Right hindlimb (tissue), 1 donor: ENCODE measurements at regions not wholly inside any gene's neighbourhood (a gene's known extent, or its start where the extent isn't known, plus 50 kb on each side); places are given as distances from the start of the nearest gene placed in this dataset.

Experiments
- DNase-seq: peaks from one replicate; pipeline ENCODE4 v3.0.0-alpha.2; 2018

DNA sequence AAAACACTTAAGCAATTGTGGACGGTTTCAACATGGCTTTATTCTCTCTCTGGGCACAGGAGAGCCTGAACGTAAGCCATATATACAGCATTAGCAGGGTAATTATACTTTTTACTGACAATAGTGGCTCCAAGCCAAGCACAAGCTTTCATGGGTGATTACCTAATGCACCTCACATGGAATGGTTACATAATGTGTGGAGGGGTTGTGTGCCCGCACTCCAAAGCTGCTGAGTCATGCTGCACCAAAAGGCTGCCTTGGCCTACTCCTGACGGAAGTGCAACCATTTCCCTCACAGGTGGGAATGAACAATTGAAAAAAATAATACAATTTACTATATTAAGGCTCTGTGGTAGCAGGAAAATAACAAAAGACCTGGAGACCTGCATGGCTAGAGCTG, 86.5 kb upstream of the ATP10B start:
- no peak for DNase-seq

DNA sequence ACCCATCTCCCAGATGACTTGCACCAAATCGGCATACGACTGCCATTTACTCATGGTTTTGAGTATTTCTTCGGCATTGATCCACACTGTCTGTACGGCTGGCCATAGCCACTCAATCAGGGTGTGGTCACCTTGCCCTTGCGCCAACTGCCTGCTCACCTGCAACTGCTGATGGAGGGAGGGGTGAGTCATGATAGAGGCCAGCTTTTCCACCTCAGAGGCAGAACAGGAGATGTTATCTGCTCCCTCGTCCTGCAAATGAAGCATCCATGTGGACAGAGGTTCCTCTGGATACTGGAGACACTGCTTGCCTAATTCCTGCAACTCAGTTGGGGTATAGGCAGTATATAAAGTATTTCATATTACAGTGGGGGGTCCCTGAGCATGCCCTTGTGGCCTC, 85.6 kb upstream of the ATP10B start:
- DNase-seq, result no peak

- no peak for DNase-seq
These were observed 83.8 kb upstream of the ATP10B start for GRCh38 chr5:160935776-160936175.

GRCh38 chr5:160931283-160931682, 79.3 kb upstream of the ATP10B start:
- no peak for DNase-seq

- DNase-seq, result peak; percentile 67
These were observed 78.4 kb upstream of the ATP10B start for GRCh38 chr5:160930406-160930805.

GRCh38 chr5:160929906-160930305, 77.9 kb upstream of the ATP10B start:
- DNase-seq, result no peak

GRCh38 chr5:160929360-160929759, 77.3 kb upstream of the ATP10B start:
- DNase-seq, result no peak

DNA sequence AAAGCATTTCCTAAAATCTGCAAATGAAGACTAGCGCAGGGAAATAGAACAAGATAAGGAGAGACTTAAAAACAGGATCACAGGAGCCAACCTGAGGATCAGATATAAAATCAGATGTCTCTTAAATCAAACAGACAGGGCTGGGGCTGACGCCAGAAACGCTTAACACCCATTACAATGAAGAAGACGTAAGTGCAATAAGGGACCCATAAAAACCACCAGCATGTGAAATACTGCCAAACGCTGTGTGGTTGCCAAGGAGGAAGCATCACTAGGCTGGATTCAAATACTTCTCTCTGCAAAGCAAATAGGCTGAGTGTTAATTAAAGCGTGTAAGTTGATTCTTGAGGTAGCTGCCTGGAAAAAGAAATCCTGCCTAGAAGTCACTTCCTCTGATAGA, 74.4 kb upstream of the ATP10B start:
- peak; percentile 70 for DNase-seq

GRCh38 chr5:160925281-160925680, 73.3 kb upstream of the ATP10B start:
- DNase-seq, result no peak

- no peak for DNase-seq
These were observed 72.1 kb upstream of the ATP10B start for GRCh38 chr5:160923936-160924710.

- no peak for DNase-seq
These were observed 71.4 kb upstream of the ATP10B start for GRCh38 chr5:160923411-160923810.

- DNase-seq, result no peak
These were observed 70.3 kb upstream of the ATP10B start for GRCh38 chr5:160922311-160922710.

DNA sequence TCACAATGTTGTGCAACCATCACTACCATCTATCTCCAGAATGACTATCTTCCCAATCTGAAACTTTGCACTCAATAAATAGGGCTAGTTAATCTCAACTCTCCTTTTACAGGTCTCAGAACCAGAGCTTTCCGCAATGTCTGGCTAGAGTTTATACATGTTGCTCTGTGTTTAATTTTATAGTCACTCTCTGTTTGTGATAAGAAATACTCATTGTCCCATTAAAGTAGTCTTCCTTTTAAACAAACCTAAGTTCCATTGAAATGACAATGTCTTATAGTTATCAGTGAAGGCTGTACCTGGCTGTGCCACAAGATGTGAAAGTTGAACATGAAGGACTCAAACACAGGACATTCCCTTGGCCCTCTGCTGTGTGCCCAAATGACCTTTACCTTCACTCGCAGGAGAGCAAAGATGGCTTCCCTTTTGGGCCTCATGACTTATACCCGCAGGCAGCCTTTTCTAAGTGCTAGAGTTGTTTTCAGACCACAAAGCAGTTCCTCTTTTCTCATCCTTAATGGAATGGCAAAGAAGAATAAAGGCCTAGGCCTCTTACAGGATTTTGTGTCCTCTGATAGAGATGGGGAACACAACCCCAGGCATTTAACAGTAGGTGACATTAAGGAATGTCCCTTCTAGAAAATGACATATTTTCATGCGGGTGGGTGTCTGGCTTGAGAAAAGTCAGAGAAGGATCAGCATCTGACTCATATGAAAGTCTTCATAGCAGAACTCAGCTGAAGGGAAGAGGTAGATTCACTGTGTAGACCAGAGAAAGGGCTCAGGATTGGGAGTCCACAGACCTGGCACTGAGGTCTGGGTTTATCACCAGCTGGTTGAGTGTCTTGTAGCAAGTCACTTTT, 69.6 kb upstream of the ATP10B start:
- no peak for DNase-seq

DNA sequence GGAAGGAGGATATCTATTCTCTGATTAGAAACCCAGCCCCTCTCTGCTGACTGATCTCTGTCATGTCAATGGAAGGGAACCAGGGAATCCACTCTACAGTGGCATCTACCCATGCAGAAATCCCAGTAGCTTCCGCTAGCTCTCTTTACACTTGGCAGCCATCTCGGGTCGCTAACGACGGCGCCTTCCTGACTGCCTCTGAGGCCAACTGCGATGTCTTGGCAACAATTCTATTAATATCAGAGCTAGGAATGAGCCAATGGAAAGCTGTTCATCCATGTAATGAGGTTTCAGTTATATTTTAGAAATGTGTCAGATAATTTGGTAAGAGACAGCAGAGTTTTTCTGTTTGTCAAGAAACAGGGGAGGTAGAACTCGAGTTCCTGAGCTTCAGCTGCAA, 67.6 kb upstream of the ATP10B start:
- DNase-seq, result no peak

DNA sequence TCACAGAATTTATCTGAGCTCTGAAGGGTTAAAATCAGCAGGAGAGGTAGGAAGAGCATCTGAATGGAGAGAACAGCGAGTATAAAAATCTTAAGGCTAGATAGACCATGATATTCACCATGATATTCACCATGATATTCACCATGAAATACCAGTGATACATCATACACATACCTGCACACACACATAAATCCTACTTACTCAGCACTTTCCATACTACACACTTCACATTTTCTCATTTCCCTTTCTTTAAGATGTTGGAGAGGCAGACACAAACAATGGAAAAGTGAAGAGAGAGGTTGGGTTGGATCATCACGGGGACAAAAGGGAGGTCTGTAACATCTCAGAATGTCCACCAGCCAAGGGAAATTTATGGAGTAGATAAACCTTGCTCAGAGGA, 66.4 kb upstream of the ATP10B start:
- DNase-seq, result no peak

- no peak for DNase-seq
These were observed 54.1 kb upstream of the ATP10B start for GRCh38 chr5:160906090-160906489.

GRCh38 chr5:160905285-160905684, 53.3 kb upstream of the ATP10B start:
- no peak for DNase-seq

DNA sequence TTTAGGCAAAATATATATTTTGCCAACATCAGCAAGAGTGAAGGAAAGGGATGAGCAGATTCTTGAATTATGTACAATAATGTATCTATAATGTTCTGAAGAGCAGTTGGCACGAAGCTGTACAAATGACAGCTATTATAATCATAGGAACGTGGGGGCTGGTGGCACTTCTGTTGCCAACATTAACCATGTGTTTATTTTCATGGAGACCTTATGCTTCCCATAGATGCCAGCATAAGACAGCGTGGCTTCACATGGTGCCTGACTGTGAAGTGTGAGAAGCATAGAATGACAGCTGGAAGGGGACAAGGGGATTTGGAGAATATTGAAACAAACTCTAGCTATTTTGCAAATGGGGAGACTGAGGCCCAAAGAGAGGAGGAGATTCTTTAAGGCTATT, 52.6 kb upstream of the ATP10B start:
- no peak for DNase-seq

- DNase-seq, result no peak
These were observed 51.5 kb upstream of the ATP10B start for GRCh38 chr5:160903551-160903950.

GRCh38 chr5:160903076-160903475, 51.1 kb upstream of the ATP10B start:
- no peak for DNase-seq
